Liver (tissue), 8 donors: ENCODE measurements at regions not wholly inside any gene's neighbourhood (a gene's known extent, or its start where the extent isn't known, plus 50 kb on each side); places are given as distances from the start of the nearest gene placed in this dataset.

ENCODE experiments used
- DNase-seq: peaks from one replicate; pipeline ENCODE4 v3.0.0-alpha.2; 2017; ENCODE audit warnings: low spot score
- H3K27ac ChIP-seq, 2 donors: one replicate each; pipeline ENCODE4 v1.7.0; 2013; ENCODE audit warnings: inconsistent platforms in 2 of 2, low read length in 2 of 2, control low read depth in 1 of 2, low read depth in 1 of 2, mild to moderate bottlenecking in 1 of 2
- H3K27me3 ChIP-seq, 4 donors: one replicate each; pipeline versions ENCODE4 v1.6.1 to v1.7.0; 2013; ENCODE audit warnings: low read length in 3 of 4, inconsistent platforms in 1 of 4, mild to moderate bottlenecking in 1 of 4, moderate library complexity in 1 of 4; ENCODE audit not compliant: control insufficient read depth in 4 of 4, insufficient read depth in 4 of 4
- H3K36me3 ChIP-seq, 4 donors: one replicate each; pipeline versions ENCODE4 v1.6.1 to v1.7.0; 2013; ENCODE audit warnings: low read length in 3 of 4, mild to moderate bottlenecking in 3 of 4, low read depth in 1 of 4, moderate library complexity in 1 of 4; ENCODE audit not compliant: control insufficient read depth in 4 of 4, insufficient read depth in 3 of 4
- H3K4me1 ChIP-seq, 4 donors: one replicate each; pipeline versions ENCODE4 v1.6.1 to v1.7.0; 2013; ENCODE audit warnings: low read length in 3 of 4, mild to moderate bottlenecking in 3 of 4, moderate library complexity in 1 of 4; ENCODE audit not compliant: control insufficient read depth in 4 of 4, insufficient read depth in 4 of 4
- H3K4me3 ChIP-seq, 3 donors: one replicate each; pipeline versions ENCODE4 v1.6.1 to v1.7.0; 2013; ENCODE audit warnings: low read length in 3 of 3, control low read depth in 1 of 3, low read depth in 1 of 3, mild to moderate bottlenecking in 1 of 3
- H3K9ac ChIP-seq, 2 donors: one replicate each; pipeline ENCODE4 v1.7.0; 2013; ENCODE audit warnings: low read length in 2 of 2, mild to moderate bottlenecking in 2 of 2, moderate library complexity in 2 of 2, control low read depth in 1 of 2, low read depth in 1 of 2
- H3K9me3 ChIP-seq, 4 donors: one replicate each; pipeline versions ENCODE4 v1.6.1 to v1.7.0; 2013; ENCODE audit warnings: low read length in 3 of 4; ENCODE audit not compliant: control insufficient read depth in 4 of 4
- EGR1 ChIP-seq, 2 donors: IDR thresholded peaks; 2 replicates each; pipeline ENCODE4 v1.6.1; 2016 to 2018; ENCODE audit warnings: antibody characterized with exemption in 2 of 2, low read depth in 2 of 2
- FOXA1 ChIP-seq: IDR thresholded peaks from 2 replicates; pipeline ENCODE4 v1.6.1; 2016; ENCODE audit warnings: antibody characterized with exemption
- FOXA2 ChIP-seq: IDR thresholded peaks from 2 replicates; pipeline ENCODE4 v1.6.1; 2016; ENCODE audit warnings: antibody characterized with exemption
- GABPA ChIP-seq, 2 donors: IDR thresholded peaks in 1 of 2; conservative IDR thresholded peaks in 1 of 2; 2 replicates each; pipeline ENCODE4 v1.6.1; 2016; ENCODE audit warnings: antibody characterized with exemption in 2 of 2, mild to moderate bottlenecking in 1 of 2, moderate library complexity in 1 of 2
- HNF4A ChIP-seq, 2 donors: conservative IDR thresholded peaks; 2 replicates each; pipeline ENCODE4 v1.6.1; 2016; ENCODE audit warnings: antibody characterized with exemption in 2 of 2, mild to moderate bottlenecking in 2 of 2
- HNF4G ChIP-seq: IDR thresholded peaks from 2 replicates; pipeline ENCODE4 v1.6.1; 2016; ENCODE audit warnings: antibody characterized with exemption
- JUND ChIP-seq, 2 donors: IDR thresholded peaks; 2 replicates each; pipeline ENCODE4 v1.6.1; 2016; ENCODE audit warnings: antibody characterized with exemption in 2 of 2
- NR2F2 ChIP-seq: IDR thresholded peaks from 2 replicates; pipeline ENCODE4 v1.6.1; 2016; ENCODE audit warnings: antibody characterized with exemption
- RAD21 ChIP-seq, 2 donors: IDR thresholded peaks; 2 replicates each; pipeline ENCODE4 v1.6.1; 2016; ENCODE audit warnings: antibody characterized with exemption in 2 of 2, mild to moderate bottlenecking in 2 of 2
- RXRA ChIP-seq, 2 donors: IDR thresholded peaks; 2 replicates each; pipeline ENCODE4 v1.6.1; 2017 to 2018; ENCODE audit warnings: antibody characterized with exemption in 2 of 2, mild to moderate bottlenecking in 1 of 2
- SP1 ChIP-seq: IDR thresholded peaks from 2 replicates; pipeline ENCODE4 v1.6.1; 2018; ENCODE audit warnings: antibody characterized with exemption, mild to moderate bottlenecking
- TAF1 ChIP-seq: conservative IDR thresholded peaks from 2 replicates; pipeline ENCODE4 v1.6.1; 2016; ENCODE audit warnings: antibody characterized with exemption, mild to moderate bottlenecking
- YY1 ChIP-seq: IDR thresholded peaks from 2 replicates; pipeline ENCODE4 v1.6.1; 2016; ENCODE audit warnings: antibody characterized with exemption, mild to moderate bottlenecking
- WGBS: extraction: QIAGEN DNeasy Blood & Tissue Kit; methylation state at CpG from one replicate; pipeline ENCODE4 v1.1.7; 2013; 5-methylcytosine and 5-hydroxymethylcytosine counted together
- TF ChIP-seq, protein P1 (sequence below): IDR thresholded peaks from 2 replicates; pipeline ENCODE4 v1.6.1; 2016; ENCODE audit warnings: antibody characterized with exemption
- TF ChIP-seq, protein P2 (sequence below): IDR thresholded peaks from 2 replicates; pipeline ENCODE4 v1.6.1; 2016; ENCODE audit warnings: antibody characterized with exemption
- TF ChIP-seq, protein P3 (sequence below): fragments of 150-350 bp; IDR thresholded peaks from 2 replicates; pipeline ENCODE4 v1.5.1; 2017; ENCODE audit warnings: improper control_type of control experiment, low read depth, low read length; ENCODE audit not compliant: missing input control
- TF ChIP-seq, protein P4 (sequence below): IDR thresholded peaks from 2 replicates; pipeline ENCODE4 v1.6.1; 2016; ENCODE audit warnings: antibody characterized with exemption, mild to moderate bottlenecking
- TF ChIP-seq, protein P5 (sequence below): IDR thresholded peaks from 2 replicates; pipeline ENCODE4 v1.6.1; 2016; ENCODE audit warnings: antibody characterized with exemption
- donor health status: healthy.
- donor health status: healthy.
- donor health status: healthy.
- donor health status: healthy.
- donor health status: healthy.

DNA sequence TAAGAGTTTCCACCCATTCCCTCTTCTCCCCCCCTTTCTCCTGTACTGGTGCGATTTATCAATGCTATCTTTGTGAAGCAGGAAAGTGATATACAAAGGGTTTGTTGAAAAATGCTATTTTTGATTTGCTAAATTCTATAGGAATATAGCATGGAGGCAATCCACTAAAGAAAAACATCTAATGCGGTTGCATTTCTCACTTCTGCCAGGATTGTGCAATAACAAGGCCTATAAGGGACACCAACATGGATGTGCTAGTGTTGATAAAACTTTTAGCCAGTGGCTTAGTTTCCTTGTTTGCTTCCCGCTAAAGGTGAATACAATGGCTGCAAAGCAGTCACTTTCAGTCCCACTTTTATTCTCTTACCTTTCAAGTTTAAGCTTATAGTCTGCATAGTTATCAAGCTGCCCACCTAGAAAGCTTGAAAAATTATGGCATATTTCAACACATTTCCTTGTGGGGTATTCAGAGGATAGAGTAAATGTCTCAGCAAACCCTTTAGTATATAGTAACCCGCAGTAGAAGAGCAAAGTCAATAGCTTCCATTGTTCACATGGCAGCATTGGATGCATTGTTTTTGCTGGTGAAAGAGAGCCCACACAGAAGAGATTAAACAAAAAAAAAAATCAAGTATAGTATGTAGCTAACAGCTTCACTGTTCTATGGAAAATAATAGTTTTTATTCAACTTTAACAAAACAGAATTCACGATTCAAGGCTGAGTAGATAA is 674.6 kb upstream of the SEMA6A start:
- no peaks in the 10 kb centered on the region for H3K4me1 ChIP-seq
- no peak overlapping the region for H3K27ac ChIP-seq
- H3K27me3 ChIP-seq = no peaks in the 10 kb centered on the region
- no peak for TF ChIP-seq HNF4G
- TF ChIP-seq, protein P1, sequence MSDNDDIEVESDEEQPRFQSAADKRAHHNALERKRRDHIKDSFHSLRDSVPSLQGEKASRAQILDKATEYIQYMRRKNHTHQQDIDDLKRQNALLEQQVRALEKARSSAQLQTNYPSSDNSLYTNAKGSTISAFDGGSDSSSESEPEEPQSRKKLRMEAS = no peak
- no peak for TF ChIP-seq FOXA2
- TF ChIP-seq FOXA1 = no peak
- no peak for TF ChIP-seq JUND (IDR thresholded peaks at IDR 0.05)
- no peak for TF ChIP-seq YY1
- TF ChIP-seq EGR1 (IDR thresholded peaks at IDR 0.05; ENCODE audit: low read depth in 2 of 2) = no peak
- TF ChIP-seq, protein P2, sequence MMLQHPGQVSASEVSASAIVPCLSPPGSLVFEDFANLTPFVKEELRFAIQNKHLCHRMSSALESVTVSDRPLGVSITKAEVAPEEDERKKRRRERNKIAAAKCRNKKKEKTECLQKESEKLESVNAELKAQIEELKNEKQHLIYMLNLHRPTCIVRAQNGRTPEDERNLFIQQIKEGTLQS = no peak
- no peak for TF ChIP-seq SP1
- no peak for TF ChIP-seq HNF4A (conservative IDR thresholded peaks at IDR 0.05)
- TF ChIP-seq, protein P3, sequence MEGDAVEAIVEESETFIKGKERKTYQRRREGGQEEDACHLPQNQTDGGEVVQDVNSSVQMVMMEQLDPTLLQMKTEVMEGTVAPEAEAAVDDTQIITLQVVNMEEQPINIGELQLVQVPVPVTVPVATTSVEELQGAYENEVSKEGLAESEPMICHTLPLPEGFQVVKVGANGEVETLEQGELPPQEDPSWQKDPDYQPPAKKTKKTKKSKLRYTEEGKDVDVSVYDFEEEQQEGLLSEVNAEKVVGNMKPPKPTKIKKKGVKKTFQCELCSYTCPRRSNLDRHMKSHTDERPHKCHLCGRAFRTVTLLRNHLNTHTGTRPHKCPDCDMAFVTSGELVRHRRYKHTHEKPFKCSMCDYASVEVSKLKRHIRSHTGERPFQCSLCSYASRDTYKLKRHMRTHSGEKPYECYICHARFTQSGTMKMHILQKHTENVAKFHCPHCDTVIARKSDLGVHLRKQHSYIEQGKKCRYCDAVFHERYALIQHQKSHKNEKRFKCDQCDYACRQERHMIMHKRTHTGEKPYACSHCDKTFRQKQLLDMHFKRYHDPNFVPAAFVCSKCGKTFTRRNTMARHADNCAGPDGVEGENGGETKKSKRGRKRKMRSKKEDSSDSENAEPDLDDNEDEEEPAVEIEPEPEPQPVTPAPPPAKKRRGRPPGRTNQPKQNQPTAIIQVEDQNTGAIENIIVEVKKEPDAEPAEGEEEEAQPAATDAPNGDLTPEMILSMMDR = no peak
- TF ChIP-seq RXRA (IDR thresholded peaks at IDR 0.05) = no peak
- no peak for TF ChIP-seq NR2F2
- TF ChIP-seq, protein P4, sequence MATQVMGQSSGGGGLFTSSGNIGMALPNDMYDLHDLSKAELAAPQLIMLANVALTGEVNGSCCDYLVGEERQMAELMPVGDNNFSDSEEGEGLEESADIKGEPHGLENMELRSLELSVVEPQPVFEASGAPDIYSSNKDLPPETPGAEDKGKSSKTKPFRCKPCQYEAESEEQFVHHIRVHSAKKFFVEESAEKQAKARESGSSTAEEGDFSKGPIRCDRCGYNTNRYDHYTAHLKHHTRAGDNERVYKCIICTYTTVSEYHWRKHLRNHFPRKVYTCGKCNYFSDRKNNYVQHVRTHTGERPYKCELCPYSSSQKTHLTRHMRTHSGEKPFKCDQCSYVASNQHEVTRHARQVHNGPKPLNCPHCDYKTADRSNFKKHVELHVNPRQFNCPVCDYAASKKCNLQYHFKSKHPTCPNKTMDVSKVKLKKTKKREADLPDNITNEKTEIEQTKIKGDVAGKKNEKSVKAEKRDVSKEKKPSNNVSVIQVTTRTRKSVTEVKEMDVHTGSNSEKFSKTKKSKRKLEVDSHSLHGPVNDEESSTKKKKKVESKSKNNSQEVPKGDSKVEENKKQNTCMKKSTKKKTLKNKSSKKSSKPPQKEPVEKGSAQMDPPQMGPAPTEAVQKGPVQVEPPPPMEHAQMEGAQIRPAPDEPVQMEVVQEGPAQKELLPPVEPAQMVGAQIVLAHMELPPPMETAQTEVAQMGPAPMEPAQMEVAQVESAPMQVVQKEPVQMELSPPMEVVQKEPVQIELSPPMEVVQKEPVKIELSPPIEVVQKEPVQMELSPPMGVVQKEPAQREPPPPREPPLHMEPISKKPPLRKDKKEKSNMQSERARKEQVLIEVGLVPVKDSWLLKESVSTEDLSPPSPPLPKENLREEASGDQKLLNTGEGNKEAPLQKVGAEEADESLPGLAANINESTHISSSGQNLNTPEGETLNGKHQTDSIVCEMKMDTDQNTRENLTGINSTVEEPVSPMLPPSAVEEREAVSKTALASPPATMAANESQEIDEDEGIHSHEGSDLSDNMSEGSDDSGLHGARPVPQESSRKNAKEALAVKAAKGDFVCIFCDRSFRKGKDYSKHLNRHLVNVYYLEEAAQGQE = no peak
- TF ChIP-seq, protein P5, sequence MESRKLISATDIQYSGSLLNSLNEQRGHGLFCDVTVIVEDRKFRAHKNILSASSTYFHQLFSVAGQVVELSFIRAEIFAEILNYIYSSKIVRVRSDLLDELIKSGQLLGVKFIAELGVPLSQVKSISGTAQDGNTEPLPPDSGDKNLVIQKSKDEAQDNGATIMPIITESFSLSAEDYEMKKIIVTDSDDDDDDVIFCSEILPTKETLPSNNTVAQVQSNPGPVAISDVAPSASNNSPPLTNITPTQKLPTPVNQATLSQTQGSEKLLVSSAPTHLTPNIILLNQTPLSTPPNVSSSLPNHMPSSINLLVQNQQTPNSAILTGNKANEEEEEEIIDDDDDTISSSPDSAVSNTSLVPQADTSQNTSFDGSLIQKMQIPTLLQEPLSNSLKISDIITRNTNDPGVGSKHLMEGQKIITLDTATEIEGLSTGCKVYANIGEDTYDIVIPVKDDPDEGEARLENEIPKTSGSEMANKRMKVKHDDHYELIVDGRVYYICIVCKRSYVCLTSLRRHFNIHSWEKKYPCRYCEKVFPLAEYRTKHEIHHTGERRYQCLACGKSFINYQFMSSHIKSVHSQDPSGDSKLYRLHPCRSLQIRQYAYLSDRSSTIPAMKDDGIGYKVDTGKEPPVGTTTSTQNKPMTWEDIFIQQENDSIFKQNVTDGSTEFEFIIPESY = no peak
- TF ChIP-seq TAF1 = no peak
- TF ChIP-seq RAD21 (IDR thresholded peaks at IDR 0.05) = no peak
- TF ChIP-seq GABPA (IDR thresholded peaks at IDR 0.05 in 1 of 2, conservative IDR thresholded peaks at IDR 0.05 in 1 of 2) = no peak
- no peak overlapping the region for H3K4me3 ChIP-seq
- WGBS = 61% methylated on average over 5 of the region's 5 CpGs
- H3K36me3 ChIP-seq = no peaks in the 10 kb centered on the region
- DNase-seq = no peak
- no peaks in the 10 kb centered on the region for H3K9me3 ChIP-seq
- H3K9ac ChIP-seq = no peak overlapping the region
